H1 (cell line): ENCODE measurements at regions not wholly inside any gene's neighbourhood (a gene's known extent, or its start where the extent isn't known, plus 50 kb on each side); places are given as distances from the start of the nearest gene placed in this dataset.

ENCODE experiments used
- CTCF ChIA-PET: fragments of 300-600 bp; sonication (Branson Sonifier 250); formaldehyde crosslinking; loops from one replicate; lab custom pipeline; 2021; ENCODE audit not compliant: partially characterized antibody; lab: Charles Lee
- POLR2A ChIA-PET: fragments of 300-600 bp; sonication (Branson Sonifier 250); formaldehyde crosslinking; loops from one replicate; lab custom pipeline; 2021; ENCODE audit warnings: inconsistent platforms; ENCODE audit not compliant: partially characterized antibody; lab: Charles Lee
- DNase-seq, 2 experiments: peaks; one replicate each; pipeline versions ENCODE4 v3.0.0 to v3.0.0-alpha.2; 2010 to 2022; ENCODE audit warnings: low spot score in 2 of 2, low read depth in 1 of 2, mixed read lengths in 1 of 2
- FAIRE-seq: peaks from 2 replicates; lab custom pipeline; 2011; peaks lifted over from hg19 to GRCh38; lab: Jason Lieb, UNC
- H2AFZ ChIP-seq: 2 replicates; pipeline ENCODE4 v1.8.1; 2012; ENCODE audit warnings: low read length, inconsistent platforms
- H2AK5ac ChIP-seq: 2 replicates; pipeline ENCODE4 v1.6.1; 2013; ENCODE audit warnings: low read depth, low read length
- H2BK120ac ChIP-seq: replicated peaks from 2 replicates; pipeline ENCODE3; 2013; ENCODE audit warnings: low read depth, low read length, inconsistent platforms
- H2BK12ac ChIP-seq: 2 replicates; pipeline ENCODE4 v1.6.1; 2013; ENCODE audit warnings: low read depth, low read length
- H2BK15ac ChIP-seq: 2 replicates; pipeline ENCODE4 v1.6.1; 2013; ENCODE audit warnings: low read length
- H2BK20ac ChIP-seq: 2 replicates; pipeline ENCODE4 v1.6.1; 2013; ENCODE audit warnings: low read length
- H2BK5ac ChIP-seq: 2 replicates; pipeline ENCODE4 v1.6.1; 2013; ENCODE audit warnings: low read depth, low read length
- H3K14ac ChIP-seq: 2 replicates; pipeline ENCODE4 v1.6.1; 2013; ENCODE audit warnings: inconsistent platforms; ENCODE audit not compliant: insufficient read length
- H3K18ac ChIP-seq: 2 replicates; pipeline ENCODE4 v1.6.1; 2013; ENCODE audit warnings: low read length; ENCODE audit errors: extremely low read depth
- H3K23ac ChIP-seq: 2 replicates; pipeline ENCODE4 v1.6.1; 2013; ENCODE audit warnings: inconsistent platforms; ENCODE audit not compliant: insufficient read length
- H3K23me2 ChIP-seq: 2 replicates; pipeline ENCODE4 v1.6.1; 2013; ENCODE audit warnings: low read depth, low read length
- H3K27ac ChIP-seq: 2 replicates; pipeline ENCODE4 v1.6.1; 2011; ENCODE audit warnings: low read depth, low read length, inconsistent platforms
- H3K27me3 ChIP-seq, 4 experiments: replicated peaks in 1 of 4; 1 replicate in 1 of 4; 2 replicates in 3 of 4; pipeline versions ENCODE4 v1.6.1 to v1.8.1; 2011 to 2013; ENCODE audit warnings: low read length in 3 of 4, mild to moderate bottlenecking in 3 of 4, inconsistent platforms in 2 of 4, mixed read lengths in 2 of 4, moderate library complexity in 1 of 4; ENCODE audit not compliant: control insufficient read depth in 3 of 4, insufficient read depth in 3 of 4; ENCODE audit errors: extremely low read depth in 1 of 4
- H3K36me3 ChIP-seq, 4 experiments: 2 replicates each; pipeline versions ENCODE4 v1.6.1 to v1.8.1; 2011 to 2013; ENCODE audit warnings: mild to moderate bottlenecking in 4 of 4, low read length in 3 of 4, moderate library complexity in 2 of 4, control low read depth in 1 of 4, inconsistent platforms in 1 of 4; ENCODE audit not compliant: insufficient read depth in 4 of 4, control insufficient read depth in 2 of 4
- H3K4ac ChIP-seq: replicated peaks from 2 replicates; pipeline ENCODE3; 2013; ENCODE audit warnings: low read length, low read depth, mixed read lengths, inconsistent platforms; ENCODE audit not compliant: insufficient read length
- H3K4me1 ChIP-seq, 4 experiments: replicated peaks in 1 of 4; 1 replicate in 1 of 4; 2 replicates in 3 of 4; pipeline versions ENCODE4 v1.6.1 to v1.8.1; 2011 to 2013; ENCODE audit warnings: low read length in 3 of 4, inconsistent platforms in 2 of 4, mixed read lengths in 1 of 4; ENCODE audit not compliant: insufficient read depth in 4 of 4, control insufficient read depth in 3 of 4
- H3K4me2 ChIP-seq, 2 experiments: 2 replicates each; pipeline versions ENCODE4 v1.6.1 to v1.8.1; 2011 to 2013; ENCODE audit warnings: low read depth in 2 of 2, low read length in 2 of 2, control low read depth in 1 of 2, inconsistent platforms in 1 of 2, mild to moderate bottlenecking in 1 of 2; ENCODE audit not compliant: insufficient read depth in 1 of 2
- H3K4me3 ChIP-seq, 4 experiments: fragments of 200-600, 300-600 bp in 1 of 4; sonication (generic), shearing (Covaris generic), sonication (Bioruptor Twin) in 1 of 4; 2 replicates each; pipeline versions ENCODE4 v1.5.1 to v1.8.1; 2011 to 2016; ENCODE audit warnings: low read length in 4 of 4, low read depth in 3 of 4, control low read depth in 2 of 4, inconsistent platforms in 2 of 4, mild to moderate bottlenecking in 2 of 4, mixed read lengths in 1 of 4, moderate library complexity in 1 of 4; ENCODE audit not compliant: insufficient read depth in 2 of 4; ENCODE audit errors: extremely low read depth in 1 of 4
- H3K56ac ChIP-seq: replicated peaks from 2 replicates; pipeline ENCODE3; 2013; ENCODE audit warnings: low read depth, mild to moderate bottlenecking, mixed read lengths, low read length, inconsistent platforms; ENCODE audit not compliant: insufficient read length
- H3K79me1 ChIP-seq: 2 replicates; pipeline ENCODE4 v1.6.1; 2013; ENCODE audit warnings: low read depth, low read length, control low read depth
- H3K79me2 ChIP-seq, 2 experiments: 2 replicates each; pipeline versions ENCODE4 v1.6.1 to v1.8.1; 2012 to 2013; ENCODE audit warnings: low read length in 2 of 2, mild to moderate bottlenecking in 2 of 2, inconsistent platforms in 1 of 2; ENCODE audit not compliant: insufficient read depth in 2 of 2, control insufficient read depth in 1 of 2
- H3K9ac ChIP-seq, 4 experiments: replicated peaks in 1 of 4; 1 replicate in 1 of 4; 2 replicates in 3 of 4; pipeline versions ENCODE4 v1.6.1 to v1.8.1; 2011 to 2013; ENCODE audit warnings: low read depth in 3 of 4, low read length in 3 of 4, control low read depth in 2 of 4, mild to moderate bottlenecking in 2 of 4, moderate library complexity in 2 of 4, inconsistent platforms in 1 of 4; ENCODE audit errors: extremely low read depth in 1 of 4
- H3K9me3 ChIP-seq, 2 experiments: 2 replicates each; pipeline versions ENCODE4 v1.6.1 to v1.8.1; 2012 to 2013; ENCODE audit warnings: mild to moderate bottlenecking in 2 of 2, moderate library complexity in 2 of 2, control low read depth in 1 of 2, inconsistent platforms in 1 of 2, low read depth in 1 of 2, low read length in 1 of 2, mixed read lengths in 1 of 2; ENCODE audit not compliant: insufficient read depth in 2 of 2
- H4K20me1 ChIP-seq, 2 experiments: replicated peaks in 1 of 2; 2 replicates each; pipeline versions ENCODE3 to v1.8.1; 2011 to 2013; ENCODE audit warnings: inconsistent platforms in 2 of 2, low read length in 2 of 2, mild to moderate bottlenecking in 1 of 2; ENCODE audit not compliant: insufficient read depth in 2 of 2, control insufficient read depth in 1 of 2
- H4K5ac ChIP-seq: 2 replicates; pipeline ENCODE4 v1.6.1; 2013; ENCODE audit warnings: low read length, low read depth, mixed read lengths, inconsistent platforms; ENCODE audit not compliant: insufficient read length
- H4K8ac ChIP-seq: 2 replicates; pipeline ENCODE4 v1.8.0; 2013; ENCODE audit warnings: mild to moderate bottlenecking, moderate library complexity, low read length, inconsistent platforms; ENCODE audit not compliant: insufficient read depth; ENCODE audit errors: extremely low read depth
- H4K91ac ChIP-seq: replicated peaks from 2 replicates; pipeline ENCODE3; 2013; ENCODE audit warnings: low read length, mixed read lengths, inconsistent platforms; ENCODE audit not compliant: insufficient read length
- CHD2 ChIP-seq: IDR thresholded peaks from 2 replicates; pipeline ENCODE4 v1.6.1; 2012; ENCODE audit warnings: low read length, improper control_type of control experiment
- KDM4A ChIP-seq: IDR thresholded peaks from one replicate; pipeline ENCODE4 v1.7.1; 2012; ENCODE audit warnings: low read depth, mild to moderate bottlenecking, moderate library complexity, low read length, inconsistent platforms; ENCODE audit not compliant: severe bottlenecking
- SUZ12 ChIP-seq: fragments of 200-600 bp; sonication (generic); IDR thresholded peaks from 2 replicates; pipeline ENCODE4 v1.6.1; 2012; ENCODE audit warnings: mild to moderate bottlenecking, inconsistent platforms, low read length, moderate library complexity, mixed read lengths
- WGBS, 2 experiments: shearing (Covaris generic) in 1 of 2; methylation state at CpG; one replicate each; pipeline versions ENCODE4 v1.1.6 to v1.1.7; 2013 to 2015; ENCODE audit warnings: low lambda C conversion rate in 2 of 2, mixed read lengths in 2 of 2, inconsistent platforms in 1 of 2, low coverage in 1 of 2, missing lambda C conversion rate in 1 of 2; ENCODE audit not compliant: insufficient replicate concordance in 2 of 2, insufficient coverage in 1 of 2, insufficient read length in 1 of 2; ENCODE audit errors: extremely low coverage in 1 of 2, missing lambda C conversion rate in 1 of 2; 5-methylcytosine and 5-hydroxymethylcytosine counted together

- H3K79me2 ChIP-seq = no peaks in the 10 kb centered on the region
- H2BK20ac ChIP-seq = no peak overlapping the region
- no peak overlapping the region for H3K14ac ChIP-seq
- H3K27ac ChIP-seq = no peak overlapping the region
- H2AFZ ChIP-seq = no peak overlapping the region
- no peak for TF ChIP-seq CHD2
- TF ChIP-seq KDM4A = no peak
- no peak for TF ChIP-seq SUZ12
- H4K8ac ChIP-seq = no peak overlapping the region
- H4K91ac ChIP-seq = no peak overlapping the region
- no peaks in the 10 kb centered on the region for H3K4me1 ChIP-seq
- H3K18ac ChIP-seq = no peak overlapping the region
- no peak overlapping the region for H4K5ac ChIP-seq
- H3K23me2 ChIP-seq = no peaks in the 10 kb centered on the region
- no peaks in the 10 kb centered on the region for H3K79me1 ChIP-seq
- POLR2A ChIA-PET = no interaction called here
- DNase-seq (no peak), FAIRE-seq (no peak)
- no peak overlapping the region for H2BK15ac ChIP-seq
- H3K9me3 ChIP-seq = peaks cover 0 to 5% of the 10 kb centered on the region in 2 experiments; a peak in 1 of 4 replicates
- no peak overlapping the region for H3K56ac ChIP-seq
- no peak overlapping the region for H3K23ac ChIP-seq
- H2AK5ac ChIP-seq = no peak overlapping the region
- H2BK5ac ChIP-seq = no peak overlapping the region
- no peaks in the 10 kb centered on the region for H4K20me1 ChIP-seq
- H3K4me3 ChIP-seq = no peak overlapping the region
- H3K9ac ChIP-seq = no peak overlapping the region
- no peak overlapping the region for H3K4ac ChIP-seq
- H3K27me3 ChIP-seq = no peaks in the 10 kb centered on the region
- H3K4me2 ChIP-seq = no peak overlapping the region
- CTCF ChIA-PET = no interaction called here
- no peak overlapping the region for H2BK12ac ChIP-seq
- 98% methylated on average over 3 of the region's 3 CpGs; no CpG with 5 or more reads in 1 of the 2 experiments for whole genome bisulfite sequencing, 2 experiments
- no peaks in the 10 kb centered on the region for H3K36me3 ChIP-seq
- no peak overlapping the region for H2BK120ac ChIP-seq
Observed at GRCh38 chr6:51118792-51119191, 300.1 kb downstream of the TFAP2B start.
